ENCODE measurements at regions not wholly inside any gene's neighbourhood (a gene's known extent, or its start where the extent isn't known, plus 50 kb on each side); places are given as distances from the start of the nearest gene placed in this dataset.

DNA sequence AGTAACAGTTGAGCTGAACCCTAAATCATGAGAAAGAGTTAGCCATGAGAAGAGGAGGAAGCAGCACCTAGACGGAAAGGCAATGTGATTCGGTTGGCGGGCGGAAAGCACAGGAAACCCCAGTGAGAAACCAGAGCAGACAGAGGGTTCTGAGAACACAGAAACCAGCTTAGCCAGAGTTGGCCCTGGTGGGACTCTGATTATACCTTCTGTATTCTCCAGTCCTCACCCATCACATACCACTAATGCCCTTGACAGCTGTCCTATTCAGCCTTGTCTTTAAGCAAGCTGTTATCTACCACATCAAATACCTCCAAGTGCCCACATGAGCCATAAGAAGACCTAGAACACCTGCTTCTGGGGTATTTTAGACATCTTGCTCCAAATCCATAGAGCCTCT is 58.9 kb upstream of the LRRC1 start:
- Histone ChIP-seq H3K4me1 (ENCODE audit: insufficient read depth, low read length) (peaks cover 88% of the 10 kb centered on the region), H3K36me3 (ENCODE audit: insufficient read depth, low read length) (no peaks in the 10 kb centered on the region), H3K9ac (ENCODE audit: low read depth, low read length) (peak overlapping the region; percentile 47), H3K27me3 (ENCODE audit: insufficient read depth, low read length, poor library complexity) (no peaks in the 10 kb centered on the region), H3K79me2 (ENCODE audit: insufficient read depth, low read length) (no peaks in the 10 kb centered on the region), H3K4me3 (ENCODE audit: low read depth in 1 of 2, low read length in 2 of 2) (peak overlapping the region in 1 of 2 experiments; percentile 45; a peak in 2 of 4 replicates), H3K27ac (ENCODE audit: low read length) (peak overlapping the region; percentile 91), H3K4me2 (ENCODE audit: insufficient read depth, low read length) (peak overlapping the region; percentile 62), H3K9me3 (ENCODE audit: insufficient read depth, low read length, severe bottlenecking) (no peaks in the 10 kb centered on the region), H4K20me1 (ENCODE audit: insufficient read depth, low read length) (no peaks in the 10 kb centered on the region), H2AFZ (ENCODE audit: low read depth, low read length) (peak overlapping the region; percentile 15; the same call in 1 of the 2 replicates)
- TF ChIP-seq, protein P1, sequence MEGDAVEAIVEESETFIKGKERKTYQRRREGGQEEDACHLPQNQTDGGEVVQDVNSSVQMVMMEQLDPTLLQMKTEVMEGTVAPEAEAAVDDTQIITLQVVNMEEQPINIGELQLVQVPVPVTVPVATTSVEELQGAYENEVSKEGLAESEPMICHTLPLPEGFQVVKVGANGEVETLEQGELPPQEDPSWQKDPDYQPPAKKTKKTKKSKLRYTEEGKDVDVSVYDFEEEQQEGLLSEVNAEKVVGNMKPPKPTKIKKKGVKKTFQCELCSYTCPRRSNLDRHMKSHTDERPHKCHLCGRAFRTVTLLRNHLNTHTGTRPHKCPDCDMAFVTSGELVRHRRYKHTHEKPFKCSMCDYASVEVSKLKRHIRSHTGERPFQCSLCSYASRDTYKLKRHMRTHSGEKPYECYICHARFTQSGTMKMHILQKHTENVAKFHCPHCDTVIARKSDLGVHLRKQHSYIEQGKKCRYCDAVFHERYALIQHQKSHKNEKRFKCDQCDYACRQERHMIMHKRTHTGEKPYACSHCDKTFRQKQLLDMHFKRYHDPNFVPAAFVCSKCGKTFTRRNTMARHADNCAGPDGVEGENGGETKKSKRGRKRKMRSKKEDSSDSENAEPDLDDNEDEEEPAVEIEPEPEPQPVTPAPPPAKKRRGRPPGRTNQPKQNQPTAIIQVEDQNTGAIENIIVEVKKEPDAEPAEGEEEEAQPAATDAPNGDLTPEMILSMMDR (IDR thresholded peaks at IDR 0.05; ENCODE audit: borderline replicate concordance, extremely low read depth, low read length, poor library complexity, severe bottlenecking): no peak
- TF ChIP-seq EZH2 (IDR thresholded peaks at IDR 0.05; ENCODE audit: borderline replicate concordance, low read depth, low read length, severe bottlenecking): no peak
- ATAC-seq (ENCODE audit: insufficient read depth, low read depth) (peak; percentile 93), DNase-seq (peak; percentile 91)

DNA sequence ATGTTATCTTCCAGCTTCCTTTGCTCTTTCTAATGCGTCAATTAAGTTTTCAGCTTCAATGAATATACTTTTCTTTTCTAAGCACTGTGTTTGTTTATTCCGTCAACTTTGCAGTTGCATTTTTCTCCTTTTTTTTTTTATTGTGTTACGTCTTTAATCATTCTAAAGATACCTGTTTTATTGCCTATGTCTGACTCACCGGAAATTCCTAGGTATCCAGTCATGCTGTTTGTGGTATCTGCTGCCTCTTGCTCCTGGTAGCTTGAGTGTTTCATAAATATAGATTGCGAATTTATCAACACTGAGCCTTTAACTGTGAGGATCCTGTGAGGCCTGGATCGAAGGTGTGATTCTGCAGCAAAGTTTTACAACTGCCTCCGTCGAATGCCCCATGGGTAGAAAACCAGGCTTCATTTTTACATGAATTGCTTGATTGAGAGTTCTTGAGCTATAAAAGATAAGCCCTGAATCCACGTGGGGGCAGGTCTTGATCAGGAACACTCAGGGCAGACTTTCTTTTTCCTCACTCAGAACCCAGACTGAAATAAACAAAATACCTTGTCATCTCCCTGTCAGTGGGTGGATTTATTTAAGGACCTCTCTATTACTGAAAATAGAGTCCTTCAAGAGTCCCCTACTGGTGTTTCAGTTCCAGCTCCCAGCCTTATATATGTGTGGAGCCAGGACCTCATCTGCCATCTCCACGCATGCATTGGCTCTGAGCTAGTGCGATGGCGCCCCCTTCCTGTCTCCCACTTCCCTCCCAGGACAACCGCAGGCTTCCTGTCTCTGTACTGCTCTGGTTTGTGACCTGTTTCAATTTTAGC is 60.1 kb upstream of the LRRC1 start:
- H3K4me3 ChIP-seq (ENCODE audit: low read depth in 1 of 2, low read length in 2 of 2): peak overlapping the region in 1 of 2 experiments; percentile 45; a peak in 2 of 4 replicates
- H3K4me2 ChIP-seq (ENCODE audit: insufficient read depth, low read length): peak overlapping the region; percentile 62
- peak overlapping the region; percentile 91 for H3K27ac ChIP-seq (ENCODE audit: low read length)
- no peaks in the 10 kb centered on the region for H4K20me1 ChIP-seq (ENCODE audit: insufficient read depth, low read length)
- H3K27me3 ChIP-seq (ENCODE audit: insufficient read depth, low read length, poor library complexity): no peaks in the 10 kb centered on the region
- no peaks in the 10 kb centered on the region for H3K36me3 ChIP-seq (ENCODE audit: insufficient read depth, low read length)
- H3K9ac ChIP-seq (ENCODE audit: low read depth, low read length): peak overlapping the region; percentile 47
- TF ChIP-seq, protein P1 (IDR thresholded peaks at IDR 0.05; ENCODE audit: borderline replicate concordance, extremely low read depth, low read length, poor library complexity, severe bottlenecking): peak; percentile 87
- TF ChIP-seq EZH2 (IDR thresholded peaks at IDR 0.05; ENCODE audit: borderline replicate concordance, low read depth, low read length, severe bottlenecking): no peak
- no peaks in the 10 kb centered on the region for H3K79me2 ChIP-seq (ENCODE audit: insufficient read depth, low read length)
- DNase-seq: peak; percentile 92
- H2AFZ ChIP-seq (ENCODE audit: low read depth, low read length): peak overlapping the region; percentile 65
- peaks cover 83% of the 10 kb centered on the region for H3K4me1 ChIP-seq (ENCODE audit: insufficient read depth, low read length)
- peak; percentile 73 for ATAC-seq (ENCODE audit: insufficient read depth, low read depth)
- no peaks in the 10 kb centered on the region for H3K9me3 ChIP-seq (ENCODE audit: insufficient read depth, low read length, severe bottlenecking)

- no peaks in the 10 kb centered on the region for H3K36me3 ChIP-seq (ENCODE audit: insufficient read depth, low read length)
- H3K27me3 ChIP-seq (ENCODE audit: insufficient read depth, low read length, poor library complexity): no peaks in the 10 kb centered on the region
- peaks cover 75% of the 10 kb centered on the region for H3K4me1 ChIP-seq (ENCODE audit: insufficient read depth, low read length)
- peak overlapping the region; percentile 84 for H3K27ac ChIP-seq (ENCODE audit: low read length)
- no peak overlapping the region for H3K9ac ChIP-seq (ENCODE audit: low read depth, low read length)
- TF ChIP-seq, protein P1 (IDR thresholded peaks at IDR 0.05; ENCODE audit: borderline replicate concordance, extremely low read depth, low read length, poor library complexity, severe bottlenecking): no peak
- TF ChIP-seq EZH2 (IDR thresholded peaks at IDR 0.05; ENCODE audit: borderline replicate concordance, low read depth, low read length, severe bottlenecking): no peak
- H3K9me3 ChIP-seq (ENCODE audit: insufficient read depth, low read length, severe bottlenecking): no peaks in the 10 kb centered on the region
- H3K4me2 ChIP-seq (ENCODE audit: insufficient read depth, low read length): peak overlapping the region; percentile 38; the same call in 1 of the 2 replicates
- ATAC-seq (ENCODE audit: insufficient read depth, low read depth): peak; percentile 14; the same call in 1 of the 3 replicates
- no peaks in the 10 kb centered on the region for H3K79me2 ChIP-seq (ENCODE audit: insufficient read depth, low read length)
- no peak overlapping the region for H3K4me3 ChIP-seq (ENCODE audit: low read depth in 1 of 2, low read length in 2 of 2)
- H2AFZ ChIP-seq (ENCODE audit: low read depth, low read length): 0 out of 2 replicates have a peak overlapping the region, but pooled peaks have one; percentile 33
- no peaks in the 10 kb centered on the region for H4K20me1 ChIP-seq (ENCODE audit: insufficient read depth, low read length)
- peak; percentile 26 for DNase-seq
Observed at GRCh38 chr6:53731866-53732636, 62.8 kb upstream of the LRRC1 start.
